ENCODE measurements at regions not wholly inside any gene's neighbourhood (a gene's known extent, or its start where the extent isn't known, plus 50 kb on each side); places are given as distances from the start of the nearest gene placed in this dataset.

- ChIA-PET POLR2A (no interaction called here), CTCF (no interaction called here)
- Mint-ChIP-seq H3K36me3 (no peaks in the 10 kb centered on the region), H3K4me3 (no peak overlapping the region), H3K4me1 (no peaks in the 10 kb centered on the region), H3K27ac (no peak overlapping the region), H3K27me3 (no peaks in the 10 kb centered on the region), H3K9me3 (no peaks in the 10 kb centered on the region)
- H3K27ac ChIP-seq (ENCODE audit: low read depth, low read length), result no peak overlapping the region
- H3K27me3 ChIP-seq (ENCODE audit: insufficient read depth, low read length, poor library complexity, severe bottlenecking), result no peaks in the 10 kb centered on the region
- H3K4me1 ChIP-seq (ENCODE audit: insufficient read depth, low read length), result no peaks in the 10 kb centered on the region
- H3K4me3 ChIP-seq (ENCODE audit: low read length), result no peak overlapping the region
- no peaks in the 10 kb centered on the region for H3K36me3 ChIP-seq (ENCODE audit: insufficient read depth, low read length)
- H3K9me3 ChIP-seq (ENCODE audit: low read length), result no peaks in the 10 kb centered on the region
- DNase-seq, result peak in 1 of 5 donors; percentile 36
These were observed 1084.9 kb downstream of the BRD1 start for GRCh38 chr22:48742556-48743343.

GRCh38 chr22:48742191-48742555, 1085.5 kb downstream of the BRD1 start:
- Histone ChIP-seq H3K4me1 (ENCODE audit: insufficient read depth, low read length) (no peaks in the 10 kb centered on the region), H3K27me3 (ENCODE audit: insufficient read depth, low read length, poor library complexity, severe bottlenecking) (no peaks in the 10 kb centered on the region), H3K4me3 (ENCODE audit: low read length) (no peak overlapping the region), H3K27ac (ENCODE audit: low read depth, low read length) (no peak overlapping the region), H3K9me3 (ENCODE audit: low read length) (no peaks in the 10 kb centered on the region), H3K36me3 (ENCODE audit: insufficient read depth, low read length) (no peaks in the 10 kb centered on the region)
- Mint-ChIP-seq H3K36me3 (no peaks in the 10 kb centered on the region), H3K27me3 (no peaks in the 10 kb centered on the region), H3K4me1 (no peaks in the 10 kb centered on the region), H3K9me3 (no peaks in the 10 kb centered on the region), H3K27ac (no peak overlapping the region), H3K4me3 (no peak overlapping the region)
- no peak for DNase-seq
- ChIA-PET CTCF (no interaction called here), POLR2A (no interaction called here)

- Mint-ChIP-seq H3K9me3 (no peaks in the 10 kb centered on the region), H3K36me3 (no peaks in the 10 kb centered on the region), H3K4me1 (no peaks in the 10 kb centered on the region), H3K27me3 (no peaks in the 10 kb centered on the region), H3K4me3 (no peak overlapping the region), H3K27ac (no peak overlapping the region)
- no peaks in the 10 kb centered on the region for H3K9me3 ChIP-seq (ENCODE audit: low read length)
- H3K4me1 ChIP-seq (ENCODE audit: insufficient read depth, low read length), result no peaks in the 10 kb centered on the region
- H3K36me3 ChIP-seq (ENCODE audit: insufficient read depth, low read length), result no peaks in the 10 kb centered on the region
- CTCF ChIA-PET, result no interaction called here
- H3K27me3 ChIP-seq (ENCODE audit: insufficient read depth, low read length, poor library complexity, severe bottlenecking), result no peaks in the 10 kb centered on the region
- POLR2A ChIA-PET, result no interaction called here
- no peak for DNase-seq
- H3K27ac ChIP-seq (ENCODE audit: low read depth, low read length), result no peak overlapping the region
- no peak overlapping the region for H3K4me3 ChIP-seq (ENCODE audit: low read length)
These were observed 1086.1 kb downstream of the BRD1 start for GRCh38 chr22:48741540-48741939.

- Mint-ChIP-seq H3K4me1 (no peaks in the 10 kb centered on the region), H3K4me3 (no peak overlapping the region), H3K27me3 (no peaks in the 10 kb centered on the region), H3K9me3 (no peaks in the 10 kb centered on the region), H3K36me3 (no peaks in the 10 kb centered on the region), H3K27ac (no peak overlapping the region)
- CTCF ChIA-PET, result no interaction called here
- Histone ChIP-seq H3K27ac (ENCODE audit: low read depth, low read length) (no peak overlapping the region), H3K4me3 (ENCODE audit: low read length) (no peak overlapping the region), H3K4me1 (ENCODE audit: insufficient read depth, low read length) (no peaks in the 10 kb centered on the region), H3K27me3 (ENCODE audit: insufficient read depth, low read length, poor library complexity, severe bottlenecking) (no peaks in the 10 kb centered on the region), H3K9me3 (ENCODE audit: low read length) (no peaks in the 10 kb centered on the region), H3K36me3 (ENCODE audit: insufficient read depth, low read length) (no peaks in the 10 kb centered on the region)
- DNase-seq, result peak in 1 of 5 donors; percentile 36
- POLR2A ChIA-PET, result no interaction called here
These were observed 1086.8 kb downstream of the BRD1 start for GRCh38 chr22:48740731-48741405.

GRCh38 chr22:48740086-48740730, 1087.5 kb downstream of the BRD1 start:
- ChIA-PET CTCF (no interaction called here), POLR2A (no interaction called here)
- peak in 1 of 5 donors; percentile 27 for DNase-seq
- Mint-ChIP-seq H3K4me1 (no peaks in the 10 kb centered on the region), H3K4me3 (no peak overlapping the region), H3K36me3 (no peaks in the 10 kb centered on the region), H3K9me3 (no peaks in the 10 kb centered on the region), H3K27ac (no peak overlapping the region), H3K27me3 (no peaks in the 10 kb centered on the region)
- Histone ChIP-seq H3K4me3 (ENCODE audit: low read length) (no peak overlapping the region), H3K9me3 (ENCODE audit: low read length) (no peaks in the 10 kb centered on the region), H3K27ac (ENCODE audit: low read depth, low read length) (no peak overlapping the region), H3K4me1 (ENCODE audit: insufficient read depth, low read length) (no peaks in the 10 kb centered on the region), H3K27me3 (ENCODE audit: insufficient read depth, low read length, poor library complexity, severe bottlenecking) (no peaks in the 10 kb centered on the region), H3K36me3 (ENCODE audit: insufficient read depth, low read length) (no peaks in the 10 kb centered on the region)

- no peaks in the 10 kb centered on the region for H3K4me1 ChIP-seq (ENCODE audit: insufficient read depth, low read length)
- H3K36me3 Mint-ChIP-seq, result no peaks in the 10 kb centered on the region
- no peaks in the 10 kb centered on the region for H3K4me1 Mint-ChIP-seq
- DNase-seq, result peak in 1 of 5 donors; percentile 31
- ChIA-PET POLR2A (no interaction called here), CTCF (no interaction called here)
- no peaks in the 10 kb centered on the region for H3K27me3 ChIP-seq (ENCODE audit: insufficient read depth, low read length, poor library complexity, severe bottlenecking)
- no peak overlapping the region for H3K4me3 ChIP-seq (ENCODE audit: low read length)
- H3K27me3 Mint-ChIP-seq, result no peaks in the 10 kb centered on the region
- H3K4me3 Mint-ChIP-seq, result no peak overlapping the region
- no peaks in the 10 kb centered on the region for H3K9me3 Mint-ChIP-seq
- no peaks in the 10 kb centered on the region for H3K9me3 ChIP-seq (ENCODE audit: low read length)
- H3K27ac ChIP-seq (ENCODE audit: low read depth, low read length), result no peak overlapping the region
- H3K27ac Mint-ChIP-seq, result no peak overlapping the region
- no peaks in the 10 kb centered on the region for H3K36me3 ChIP-seq (ENCODE audit: insufficient read depth, low read length)
These were observed 1088.2 kb downstream of the BRD1 start for GRCh38 chr22:48739348-48740085.

- H3K4me1 Mint-ChIP-seq, result no peaks in the 10 kb centered on the region
- H3K4me1 ChIP-seq (ENCODE audit: insufficient read depth, low read length), result no peaks in the 10 kb centered on the region
- no peaks in the 10 kb centered on the region for H3K27me3 ChIP-seq (ENCODE audit: insufficient read depth, low read length, poor library complexity, severe bottlenecking)
- no peaks in the 10 kb centered on the region for H3K27me3 Mint-ChIP-seq
- no peaks in the 10 kb centered on the region for H3K9me3 ChIP-seq (ENCODE audit: low read length)
- H3K9me3 Mint-ChIP-seq, result no peaks in the 10 kb centered on the region
- no peak overlapping the region for H3K27ac Mint-ChIP-seq
- POLR2A ChIA-PET, result no interaction called here
- H3K36me3 ChIP-seq (ENCODE audit: insufficient read depth, low read length), result no peaks in the 10 kb centered on the region
- H3K4me3 Mint-ChIP-seq, result no peak overlapping the region
- DNase-seq, result peak in 1 of 5 donors; percentile 42
- H3K4me3 ChIP-seq (ENCODE audit: low read length), result no peak overlapping the region
- CTCF ChIA-PET, result no interaction called here
- H3K27ac ChIP-seq (ENCODE audit: low read depth, low read length), result no peak overlapping the region
- no peaks in the 10 kb centered on the region for H3K36me3 Mint-ChIP-seq
These were observed 1089.3 kb downstream of the BRD1 start for GRCh38 chr22:48738204-48738980.

All from CD8-positive, alpha-beta memory T cell (primary cell).